Stimulated activated CD4-positive, alpha-beta T cell treated with anti-CD3 and anti-CD28 coated beads, Interleukin-2, amount 100 ng/mL, for 4 hours (primary cell): ENCODE measurements at regions not wholly inside any gene's neighbourhood (a gene's known extent, or its start where the extent isn't known, plus 50 kb on each side); places are given as distances from the start of the nearest gene placed in this dataset.
"Not testable (repeated sequence)": the region's sequence is repeated elsewhere in the genome, so short reads cannot be mapped to it uniquely, and the experiment has no call there.

Source experiments
- DNase-seq: peaks from one replicate; pipeline ENCODE4 v3.0.0-alpha.2; 2020; ENCODE audit warnings: low read depth

DNA sequence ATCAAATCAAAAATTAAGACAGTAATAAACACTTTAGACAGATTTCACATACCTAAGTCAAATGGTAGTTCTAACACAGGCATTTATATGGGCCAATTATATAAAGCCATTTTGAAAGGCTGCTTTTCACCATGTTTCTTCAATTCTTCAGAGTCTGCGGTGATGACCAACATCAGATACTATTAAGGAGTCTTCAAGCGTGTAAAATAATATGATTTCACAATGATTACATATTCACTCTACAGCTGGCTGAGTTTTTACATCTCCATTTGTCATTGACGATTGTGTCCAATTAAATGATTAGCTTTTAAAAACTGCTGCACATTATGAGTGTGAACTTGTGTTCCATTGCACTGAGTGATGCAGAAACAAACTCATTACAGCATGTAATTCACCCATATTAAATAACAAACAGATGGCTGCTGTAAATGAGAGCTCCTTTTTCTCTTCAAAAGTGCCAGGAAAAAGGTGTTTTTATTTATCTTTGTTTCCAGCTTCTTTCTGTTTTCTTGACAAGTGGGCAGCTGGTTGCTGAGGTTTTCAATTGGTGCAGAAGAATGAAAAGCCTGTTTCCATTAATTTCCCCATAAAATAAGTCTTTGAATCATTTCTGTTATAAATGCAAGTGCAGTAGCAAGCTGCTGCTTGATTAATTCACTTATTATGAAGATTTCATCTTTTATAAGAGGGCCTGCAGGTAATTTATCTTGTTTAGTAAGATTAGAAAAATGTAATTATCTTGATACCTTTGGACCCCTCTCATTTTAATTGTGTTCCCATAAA is 676.1 kb upstream of the KLHL1 start:
- DNase-seq = no peak

- DNase-seq = no peak
These were observed 661.6 kb upstream of the KLHL1 start for GRCh38 chr13:70769817-70770216.

- DNase-seq = no peak
These were observed 650.7 kb upstream of the KLHL1 start for GRCh38 chr13:70758932-70759331.

DNA sequence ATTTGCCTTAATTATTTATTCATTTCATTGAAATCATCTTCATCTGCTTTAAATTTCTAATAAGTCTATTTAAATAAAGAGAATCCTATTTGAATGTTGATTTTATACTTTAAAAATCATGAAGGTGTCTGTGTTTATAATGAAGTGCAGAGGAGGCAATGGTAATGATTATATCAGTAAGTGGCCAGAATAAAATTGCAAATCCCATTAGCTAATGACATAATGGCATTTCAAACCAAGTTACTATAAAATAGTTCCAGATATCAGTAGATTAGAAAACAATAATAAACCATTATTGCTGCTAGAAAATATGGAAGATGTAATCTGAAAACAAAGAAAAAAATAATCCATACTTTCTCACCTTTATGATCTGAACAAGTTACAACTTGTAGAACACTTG is 647.8 kb upstream of the KLHL1 start:
- DNase-seq = no peak

DNA sequence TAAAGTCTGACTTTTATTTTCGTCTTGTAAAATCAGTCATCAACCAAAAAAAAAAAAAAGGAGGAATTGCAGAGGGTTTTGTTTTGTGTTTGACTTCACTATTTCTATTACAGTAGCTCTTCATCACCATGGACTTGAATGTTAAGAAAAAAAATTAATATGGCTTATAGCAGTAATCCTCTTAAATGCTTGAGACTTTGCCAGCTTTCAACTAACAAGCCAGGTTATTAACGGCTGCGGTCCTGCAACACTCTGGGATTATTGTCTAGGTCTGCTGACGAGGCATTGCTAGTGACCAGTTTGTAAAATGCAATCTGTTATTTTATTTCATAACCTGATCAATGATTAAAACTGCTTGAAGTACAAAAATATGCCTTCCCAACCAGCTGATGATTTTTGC is 647.2 kb upstream of the KLHL1 start:
- DNase-seq = no peak

- DNase-seq = no peak
These were observed 639.0 kb upstream of the KLHL1 start for GRCh38 chr13:70747262-70747661.

DNA sequence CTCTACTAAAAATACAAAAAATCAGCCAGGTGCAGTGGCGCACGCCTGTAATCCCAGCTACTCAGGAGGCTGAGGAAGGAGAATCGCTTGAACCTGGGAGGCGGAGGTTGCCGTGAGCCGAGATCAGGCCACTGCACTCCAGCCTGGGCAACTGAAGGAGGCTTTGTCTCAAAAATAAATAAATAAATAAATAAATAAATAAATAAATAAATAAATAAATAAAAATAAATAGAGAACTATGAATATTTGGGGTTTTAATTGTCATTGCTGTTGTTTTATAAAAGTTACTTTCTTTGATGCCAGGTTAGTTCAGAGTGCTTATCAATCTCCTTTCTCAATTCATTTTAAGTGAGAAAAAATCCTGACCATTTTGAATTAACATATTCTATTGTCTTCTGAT is 638.2 kb upstream of the KLHL1 start:
- not testable (repeated sequence) for DNase-seq

DNA sequence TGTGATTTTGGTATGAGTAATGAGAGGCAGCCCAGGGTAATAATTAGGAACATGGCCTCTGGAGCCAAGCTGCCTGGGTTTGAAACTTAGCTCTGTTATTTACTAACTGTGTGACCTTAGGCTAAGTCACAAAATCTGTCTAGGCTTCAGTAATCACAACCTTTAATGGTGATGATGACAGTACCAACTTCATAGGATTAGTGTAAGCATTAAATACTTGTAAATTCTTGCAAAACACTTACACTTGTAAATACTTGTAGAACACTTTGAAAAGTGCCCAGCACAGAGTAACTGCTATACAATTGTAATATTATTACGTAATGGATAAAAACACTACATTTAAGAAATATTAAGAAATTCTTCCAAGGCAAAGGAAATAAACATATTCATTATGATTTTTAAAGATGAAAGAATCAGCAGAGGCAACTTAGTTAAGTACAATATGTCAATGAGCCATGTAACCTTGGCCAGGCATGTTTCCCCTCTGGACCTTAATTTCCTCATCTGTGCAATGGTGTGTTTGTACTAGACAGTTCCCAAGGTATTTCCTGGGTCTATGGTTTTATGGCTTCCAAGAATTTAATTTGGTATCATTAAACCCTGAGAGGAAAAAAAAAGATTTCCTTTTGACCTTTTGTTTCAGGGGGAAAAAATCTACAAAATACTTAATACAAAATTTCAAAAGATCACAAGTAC is 628.5 kb upstream of the KLHL1 start:
- DNase-seq = no peak

- DNase-seq = no peak
These were observed 624.4 kb upstream of the KLHL1 start for GRCh38 chr13:70732611-70733010.

DNA sequence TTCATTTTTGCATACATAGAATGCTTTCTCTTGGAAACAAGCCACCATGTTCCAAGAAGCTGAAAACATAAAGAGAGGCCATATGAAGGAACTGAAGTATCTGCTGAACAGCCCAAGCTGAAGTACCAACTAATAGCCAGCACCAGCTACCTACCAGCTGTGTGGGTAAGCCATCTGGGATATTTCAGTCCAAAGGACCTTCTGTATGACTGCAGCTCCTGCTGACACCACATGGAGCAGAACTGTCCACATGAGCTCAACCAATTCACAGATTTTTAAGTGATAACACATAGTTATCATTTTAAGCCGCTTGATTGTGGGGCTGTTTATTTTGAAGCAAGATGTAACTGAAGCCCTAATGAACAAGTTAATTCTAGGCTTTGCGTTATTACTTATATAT is 621.1 kb upstream of the KLHL1 start:
- DNase-seq = no peak

GRCh38 chr13:70723732-70724131 is 615.5 kb upstream of the KLHL1 start:
- no peak for DNase-seq

DNA sequence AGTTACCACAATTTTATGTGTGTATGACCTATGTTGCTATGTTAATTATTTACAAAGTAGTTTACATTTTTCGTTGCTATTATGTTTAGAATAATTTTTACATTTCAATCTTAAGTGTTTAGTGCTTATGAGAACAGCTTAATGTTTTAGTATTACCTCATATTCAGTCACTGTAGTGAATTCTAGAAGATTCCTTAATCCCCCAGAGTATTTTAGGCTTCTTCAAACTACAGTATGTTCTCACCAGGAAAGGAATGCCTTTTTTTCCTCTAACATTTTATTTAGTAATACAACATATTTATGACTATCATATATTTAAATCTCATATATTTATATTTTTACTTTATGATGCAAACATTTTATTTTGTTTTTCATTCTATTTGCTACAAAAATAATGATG is 612.1 kb upstream of the KLHL1 start:
- DNase-seq = no peak

GRCh38 chr13:70714993-70715392 is 606.7 kb upstream of the KLHL1 start:
- no peak for DNase-seq

DNA sequence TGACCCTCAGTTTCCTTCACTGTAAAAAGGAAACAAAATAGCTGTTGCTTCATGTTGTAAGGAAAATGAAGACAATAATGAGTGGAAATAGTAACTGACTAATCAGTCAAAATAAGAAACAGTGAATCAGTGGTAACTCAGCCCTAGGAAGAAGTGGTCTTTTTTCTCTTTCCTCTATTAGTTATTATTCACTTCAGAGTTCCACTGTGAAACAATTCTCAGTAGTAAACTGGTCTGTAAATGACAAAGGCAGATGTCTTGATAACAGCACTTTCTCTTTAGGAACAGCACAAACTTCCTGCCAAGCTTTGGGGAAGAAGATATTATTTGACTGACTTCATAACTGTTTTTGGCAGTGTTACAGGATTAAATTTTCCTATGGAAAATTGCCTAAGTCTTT is 600.5 kb upstream of the KLHL1 start:
- no peak for DNase-seq

- DNase-seq = no peak
These were observed 595.5 kb upstream of the KLHL1 start for GRCh38 chr13:70703755-70704154.

DNA sequence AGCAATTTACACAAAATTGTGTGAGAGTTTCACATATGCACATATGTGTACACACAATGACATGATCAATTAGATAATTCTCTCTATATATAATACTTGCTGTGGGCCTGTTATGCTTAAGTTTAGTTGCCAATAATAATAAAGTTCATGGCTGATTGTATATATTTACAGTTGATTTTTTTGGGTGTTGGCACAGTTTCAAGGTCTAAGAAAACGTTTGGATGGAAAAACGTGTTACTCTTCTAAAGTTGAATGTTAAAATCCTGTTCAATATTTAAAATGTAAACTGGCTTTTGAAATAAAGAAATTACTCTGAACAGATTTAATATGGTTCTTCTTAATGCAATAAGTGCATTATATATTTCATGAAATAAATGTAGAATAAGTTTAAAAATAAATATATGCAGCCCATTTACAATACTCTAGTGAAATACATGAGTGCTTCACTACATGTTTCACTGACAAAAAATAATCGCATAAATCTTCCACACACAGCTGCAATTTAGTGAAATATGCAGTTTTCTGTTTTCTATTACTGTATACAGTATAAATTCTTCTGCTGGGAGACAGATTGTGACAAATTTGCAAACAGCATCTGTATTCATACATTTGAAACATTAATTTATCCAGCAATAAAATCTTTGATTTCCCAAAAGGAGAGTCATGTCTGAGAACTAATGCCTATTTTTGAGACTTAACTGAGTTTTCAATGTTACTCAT is 586.9 kb upstream of the KLHL1 start:
- DNase-seq = no peak

DNA sequence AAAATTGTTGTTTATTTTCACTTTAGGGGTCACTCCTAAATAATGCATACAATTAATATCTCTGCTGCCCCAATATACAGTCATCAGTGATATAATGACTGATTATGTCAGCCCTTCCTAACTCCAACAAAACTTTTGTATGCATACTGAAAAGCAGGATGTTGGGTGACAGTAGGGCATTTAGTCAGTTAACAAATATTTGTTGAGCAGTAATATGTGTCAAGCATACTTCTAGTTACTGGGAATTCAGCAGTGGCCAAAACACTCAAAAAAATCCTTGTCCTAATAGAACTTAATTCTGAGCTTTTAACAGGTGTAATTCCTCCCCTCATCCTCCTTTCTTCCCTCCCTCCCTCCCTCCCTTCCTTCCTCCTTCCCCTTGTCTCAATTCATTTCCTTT is 560.7 kb upstream of the KLHL1 start:
- DNase-seq = no peak

DNA sequence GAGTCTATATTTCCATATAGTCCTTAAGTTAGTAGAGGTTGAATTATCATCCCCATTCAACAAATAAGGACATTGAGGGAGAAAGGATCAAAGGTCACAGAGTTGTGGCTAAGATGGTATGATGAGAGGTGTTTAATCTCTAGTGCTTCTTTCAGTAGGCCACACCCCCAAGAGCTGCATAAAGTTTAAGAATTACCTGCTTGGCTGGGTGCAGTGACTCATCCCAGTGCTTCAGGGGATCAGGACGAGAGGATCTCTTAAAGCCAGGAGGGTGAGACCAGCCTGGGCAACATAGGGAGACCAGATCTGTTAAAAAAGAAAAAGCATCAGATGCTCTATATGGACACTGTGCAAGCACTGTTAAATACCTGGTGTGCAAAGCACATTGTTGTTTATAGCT is 560.0 kb upstream of the KLHL1 start:
- no peak for DNase-seq

- no peak for DNase-seq
These were observed 558.8 kb upstream of the KLHL1 start for GRCh38 chr13:70666883-70667556.

- no peak for DNase-seq
These were observed 554.1 kb upstream of the KLHL1 start for GRCh38 chr13:70662231-70662940.

DNA sequence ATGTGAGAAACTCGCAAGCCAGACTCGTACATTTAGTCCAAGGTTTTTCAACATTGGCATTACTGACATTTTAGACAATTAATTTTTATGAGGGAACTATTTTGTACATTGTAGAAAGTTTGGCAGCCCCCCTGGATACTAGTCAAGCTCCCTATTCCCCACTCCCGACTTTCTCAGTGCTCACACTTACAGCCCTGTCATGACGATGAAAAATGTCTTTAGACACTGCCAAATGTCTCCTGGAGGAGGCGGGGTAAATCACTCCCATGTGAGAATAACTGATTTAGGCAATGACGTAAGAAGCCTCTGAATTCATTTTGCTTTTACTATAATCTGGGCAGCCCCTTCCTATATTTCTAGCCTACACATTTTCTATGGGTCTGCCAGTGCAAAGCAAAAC is 535.8 kb upstream of the KLHL1 start:
- DNase-seq = no peak

- DNase-seq = no peak
These were observed 526.6 kb upstream of the KLHL1 start for GRCh38 chr13:70634893-70635292.
